AG09309 (cell line): ENCODE measurements at regions not wholly inside any gene's neighbourhood (a gene's known extent, or its start where the extent isn't known, plus 50 kb on each side); places are given as distances from the start of the nearest gene placed in this dataset.

Source experiments
- DNase-seq: peaks from one replicate; pipeline ENCODE4 v3.0.0-alpha.2; 2010; ENCODE audit warnings: low read depth
- H3K4me3 ChIP-seq: 2 replicates; pipeline ENCODE4 v1.5.1; 2011; ENCODE audit warnings: mild to moderate bottlenecking, low read depth, low read length, moderate library complexity; ENCODE audit not compliant: control insufficient read depth
- CTCF ChIP-seq: IDR thresholded peaks from 2 replicates; pipeline ENCODE4 v1.5.1; 2011; ENCODE audit warnings: mild to moderate bottlenecking, low read depth, low read length, inconsistent platforms; ENCODE audit not compliant: insufficient read depth, control insufficient read depth; ENCODE audit errors: missing control alignments

- DNase-seq, result no peak
- no peak for TF ChIP-seq CTCF
- no peak overlapping the region for H3K4me3 ChIP-seq
Observed at GRCh38 chr17:34874478-34874877, 86.8 kb downstream of the CCT6B start.

DNA sequence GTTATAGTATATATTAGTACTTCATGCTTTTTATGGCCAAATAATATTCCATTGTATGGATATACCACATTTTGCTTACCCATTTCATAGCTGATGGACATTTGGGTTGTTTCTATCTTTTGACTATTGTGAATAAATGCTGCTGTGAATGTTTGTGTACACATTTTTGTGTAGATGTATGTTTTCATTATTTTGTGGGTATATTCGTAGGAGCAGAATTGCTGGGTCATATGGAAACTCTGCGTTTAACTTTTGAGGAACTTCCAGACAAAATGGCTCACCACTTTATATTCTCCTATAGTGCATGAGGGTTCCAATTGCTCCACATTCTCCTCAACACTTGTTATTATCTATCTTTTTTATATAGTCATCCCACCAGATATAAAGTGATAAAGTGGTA is 88.6 kb downstream of the CCT6B start:
- no peak for TF ChIP-seq CTCF
- no peak overlapping the region for H3K4me3 ChIP-seq
- no peak for DNase-seq

DNA sequence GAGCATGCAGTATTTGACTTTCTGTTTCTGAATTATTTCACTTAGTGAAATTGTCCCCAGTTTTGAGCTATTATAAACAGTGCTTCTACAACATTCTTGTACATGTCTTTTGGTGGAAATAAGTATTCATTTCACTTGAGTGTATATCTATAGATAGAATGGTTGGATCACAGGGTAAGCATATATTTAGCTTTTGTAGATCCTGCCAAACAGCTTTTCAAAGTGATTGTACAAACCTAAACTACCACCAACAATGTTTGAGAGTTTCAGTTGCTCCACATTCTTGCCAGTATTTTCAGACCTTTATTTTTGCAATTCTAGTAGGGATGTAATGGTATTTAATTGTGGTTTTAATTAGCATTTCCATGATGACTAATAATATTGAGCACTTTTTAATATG is 91.6 kb downstream of the CCT6B start:
- TF ChIP-seq CTCF, result no peak
- DNase-seq, result no peak
- no peak overlapping the region for H3K4me3 ChIP-seq

- DNase-seq, result no peak
Observed at GRCh38 chr17:34865716-34866115, 95.5 kb downstream of the CCT6B start.

DNA sequence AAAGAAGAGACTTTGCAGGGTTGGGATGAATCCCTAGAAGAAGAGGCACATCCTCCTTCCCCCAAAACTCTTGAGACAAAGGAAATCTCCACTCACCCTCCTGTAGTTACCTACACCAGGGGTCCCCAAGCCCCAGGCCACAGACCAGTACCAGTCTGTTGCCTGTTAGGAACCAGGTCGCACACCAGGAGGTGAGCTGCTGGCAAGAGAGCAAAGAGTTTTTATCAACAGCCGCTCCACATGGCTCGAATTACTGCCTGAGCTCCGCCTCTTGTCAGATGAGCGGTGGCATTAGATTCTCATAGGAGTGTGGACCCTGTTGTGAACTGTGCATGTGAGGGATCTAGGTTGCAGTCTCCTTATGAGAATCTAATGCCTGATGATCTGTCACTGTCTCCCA is 98.9 kb downstream of the CCT6B start:
- no peak for DNase-seq
- TF ChIP-seq CTCF, result no peak
- no peak overlapping the region for H3K4me3 ChIP-seq

More at GRCh38 chr17:34865716-34866115, 95.5 kb downstream of the CCT6B start:
- TF ChIP-seq CTCF, result no peak
- no peak overlapping the region for H3K4me3 ChIP-seq

DNA sequence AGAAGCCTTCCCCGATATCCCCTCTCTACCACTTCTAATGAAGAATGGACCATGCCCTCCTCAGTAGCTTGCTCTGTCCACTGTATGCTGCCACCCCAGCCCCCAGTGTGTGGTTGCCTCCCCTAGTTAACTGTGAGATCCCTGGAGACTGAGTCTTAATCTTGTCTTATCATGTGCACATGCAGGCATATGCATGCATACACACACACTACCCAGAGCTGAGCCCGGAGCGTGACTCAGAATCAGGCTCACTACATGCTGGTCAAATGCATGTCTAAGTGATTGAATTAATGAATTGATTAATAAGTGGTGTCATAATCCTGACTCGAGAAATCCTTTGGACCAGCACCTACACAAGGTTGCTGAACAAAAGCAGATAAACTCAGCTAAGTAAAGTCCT is 99.4 kb downstream of the CCT6B start:
- TF ChIP-seq CTCF, result no peak
- no peak for DNase-seq
- H3K4me3 ChIP-seq, result no peak overlapping the region

- no peak overlapping the region for H3K4me3 ChIP-seq
- no peak for TF ChIP-seq CTCF
- DNase-seq, result no peak
Observed at GRCh38 chr17:34859652-34860051, 101.6 kb downstream of the CCT6B start.
